GM19023 (cell line): ENCODE measurements at regions not wholly inside any gene's neighbourhood (a gene's known extent, or its start where the extent isn't known, plus 50 kb on each side); places are given as distances from the start of the nearest gene placed in this dataset.

Experiments used
- ATAC-seq: cut with Tn5 transposase; IDR thresholded peaks from one replicate; pipeline ENCODE4 v1.9.1; 2021; ENCODE audit warnings: mild to moderate bottlenecking, moderate library complexity; ENCODE audit not compliant: unreplicated experiment

DNA sequence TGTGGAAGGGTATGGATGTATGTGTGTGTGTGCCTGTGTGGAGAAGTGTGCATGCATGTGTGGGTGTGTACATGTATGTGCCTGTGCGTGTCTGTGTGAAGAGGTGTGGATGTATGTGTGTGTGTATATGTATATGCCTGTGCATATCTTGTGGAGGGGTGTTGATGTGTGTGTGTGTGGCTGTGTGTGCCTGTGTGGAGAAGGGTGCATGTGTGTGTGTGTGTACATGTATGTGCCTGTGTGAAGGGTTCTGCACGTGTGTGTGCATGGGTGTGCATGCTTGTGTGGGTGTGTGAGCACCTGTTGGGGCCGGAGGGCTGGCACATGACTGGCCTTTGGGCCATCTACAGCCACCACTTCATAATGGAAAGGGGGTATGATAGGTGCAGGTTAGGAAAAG, 291.4 kb downstream of the IRX2 start:
- ATAC-seq = no peak

DNA sequence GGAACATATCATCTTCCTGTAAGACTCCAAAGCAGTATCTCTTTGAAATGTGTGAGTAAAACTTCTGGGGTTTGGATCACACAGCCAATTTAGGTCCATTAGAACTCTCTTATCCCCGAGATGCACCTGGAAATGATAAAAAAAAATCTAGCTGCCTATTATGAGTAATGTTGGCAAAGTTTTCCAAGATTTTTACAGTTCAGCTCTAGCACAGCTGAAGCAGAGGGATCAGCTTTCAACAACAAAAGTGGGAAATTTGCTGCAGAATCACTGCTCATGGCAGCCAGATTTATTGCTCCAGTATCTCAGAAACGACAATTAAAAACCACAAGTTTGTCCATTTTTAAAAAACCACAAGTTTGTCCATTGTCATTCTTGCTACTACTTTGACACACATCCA, 292.2 kb downstream of the IRX2 start:
- ATAC-seq = no peak

DNA sequence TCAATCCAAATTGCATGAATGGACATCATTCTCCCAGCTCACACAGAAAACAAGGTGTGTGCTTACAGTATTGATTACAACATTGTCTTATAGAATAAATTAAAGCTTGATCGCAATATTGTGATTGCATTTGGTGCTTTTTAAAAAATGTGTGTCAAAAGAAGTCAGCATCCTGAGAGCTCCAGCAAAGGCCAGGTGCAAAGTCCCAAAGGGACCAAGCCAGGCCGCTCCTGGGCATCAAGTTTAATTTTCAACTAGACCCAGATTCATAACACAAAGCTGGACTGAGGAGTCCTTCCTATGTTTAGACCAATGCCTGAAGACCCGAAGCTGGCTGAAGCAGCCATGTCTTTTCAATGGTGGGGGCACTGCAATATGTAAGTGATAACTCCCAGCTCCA, 295.6 kb downstream of the IRX2 start:
- no peak for ATAC-seq

DNA sequence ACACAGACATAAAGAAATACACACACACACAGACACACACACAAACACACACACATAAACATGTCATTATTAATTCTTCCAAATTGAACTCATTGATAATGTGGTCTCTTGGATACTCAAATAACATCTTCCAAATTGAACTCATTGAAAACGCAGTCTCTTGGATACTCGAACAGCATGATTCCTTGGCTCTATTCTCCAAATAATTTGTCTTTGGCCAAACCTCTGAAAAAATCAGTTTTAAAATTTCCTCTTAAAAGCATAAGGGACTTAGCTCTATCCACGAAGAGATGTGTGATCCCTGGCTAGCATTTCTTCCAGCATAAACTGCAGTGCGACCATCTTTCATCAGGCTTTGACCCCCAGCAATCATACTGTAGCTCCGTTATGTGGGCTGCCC, 296.6 kb downstream of the IRX2 start:
- ATAC-seq = no peak

DNA sequence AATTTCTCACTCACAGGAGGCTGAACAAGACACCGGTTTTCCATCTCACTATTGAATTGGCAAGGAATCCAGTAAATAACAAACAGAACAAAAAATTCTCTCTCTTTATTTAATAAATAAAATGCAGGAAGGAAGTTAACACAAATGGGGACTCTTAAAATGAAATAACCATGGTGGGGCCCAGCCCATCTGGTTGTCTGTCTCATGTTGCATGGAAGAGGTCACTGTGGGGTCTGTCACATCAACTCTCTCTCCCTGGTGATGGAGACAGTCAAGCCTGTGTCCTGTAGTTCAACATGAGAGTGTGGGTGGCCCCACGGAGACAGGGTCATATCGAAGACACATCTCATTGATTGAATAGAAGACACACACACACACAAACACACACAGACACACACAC, 297.7 kb downstream of the IRX2 start:
- no peak for ATAC-seq

DNA sequence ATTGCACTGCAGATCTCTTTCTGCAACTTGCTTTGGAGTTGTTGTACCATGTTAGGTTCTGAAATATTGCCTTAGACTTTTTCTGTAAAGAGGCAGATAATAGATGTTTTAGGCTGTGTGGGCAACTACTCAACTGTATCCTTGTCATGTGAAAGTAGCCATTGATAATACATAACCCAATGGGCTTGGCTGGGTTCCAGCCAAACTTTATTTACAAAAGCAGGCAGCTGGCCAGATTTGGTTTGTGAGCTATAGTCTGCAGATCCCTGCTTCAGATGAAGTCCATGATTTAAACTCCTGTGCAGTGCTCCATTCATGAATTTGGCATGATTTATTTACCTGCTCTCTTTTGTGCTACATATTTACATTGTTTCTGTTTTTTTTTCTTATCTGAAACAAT, 300.4 kb downstream of the IRX2 start:
- no peak for ATAC-seq

DNA sequence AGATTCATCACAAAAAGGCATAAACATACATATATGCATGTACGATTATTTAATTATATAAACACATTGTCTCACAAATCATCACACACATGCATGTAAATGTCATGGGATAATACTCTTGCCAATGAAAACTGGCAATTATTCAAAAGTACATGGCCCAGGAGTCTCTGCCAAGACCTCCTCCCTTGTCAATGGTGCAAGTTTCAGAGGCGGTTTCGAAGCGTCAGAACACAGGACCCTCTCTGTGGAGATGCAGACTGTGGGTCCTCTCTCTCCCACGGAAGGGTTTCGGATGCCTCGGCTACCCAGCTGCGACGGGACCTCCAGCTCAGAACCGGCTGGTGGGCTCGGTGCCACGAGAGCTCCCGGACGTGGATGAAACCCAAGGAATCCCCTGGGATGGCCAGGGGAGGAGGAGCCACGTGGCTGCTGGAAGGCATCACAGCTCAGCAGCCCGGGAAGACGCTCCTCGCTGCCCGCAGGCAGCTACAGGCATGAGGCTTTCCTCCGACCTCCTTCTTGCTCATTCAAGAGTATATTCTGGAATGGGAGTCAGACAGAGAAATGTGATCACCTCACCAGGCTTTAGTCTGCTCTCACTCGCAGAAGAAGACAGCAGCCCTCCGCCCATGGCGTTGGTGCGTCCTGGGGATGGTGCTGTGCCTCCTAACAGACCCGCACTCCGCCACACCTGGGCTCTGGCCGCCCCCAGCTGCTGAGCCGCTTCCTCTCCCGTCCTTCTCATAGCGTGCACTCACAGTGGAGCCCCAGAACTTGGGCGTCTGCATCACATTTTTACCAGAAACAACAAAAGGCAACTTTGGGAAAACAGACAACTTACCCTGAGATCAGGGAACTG, 308.8 kb downstream of the IRX2 start:
- ATAC-seq = no peak

DNA sequence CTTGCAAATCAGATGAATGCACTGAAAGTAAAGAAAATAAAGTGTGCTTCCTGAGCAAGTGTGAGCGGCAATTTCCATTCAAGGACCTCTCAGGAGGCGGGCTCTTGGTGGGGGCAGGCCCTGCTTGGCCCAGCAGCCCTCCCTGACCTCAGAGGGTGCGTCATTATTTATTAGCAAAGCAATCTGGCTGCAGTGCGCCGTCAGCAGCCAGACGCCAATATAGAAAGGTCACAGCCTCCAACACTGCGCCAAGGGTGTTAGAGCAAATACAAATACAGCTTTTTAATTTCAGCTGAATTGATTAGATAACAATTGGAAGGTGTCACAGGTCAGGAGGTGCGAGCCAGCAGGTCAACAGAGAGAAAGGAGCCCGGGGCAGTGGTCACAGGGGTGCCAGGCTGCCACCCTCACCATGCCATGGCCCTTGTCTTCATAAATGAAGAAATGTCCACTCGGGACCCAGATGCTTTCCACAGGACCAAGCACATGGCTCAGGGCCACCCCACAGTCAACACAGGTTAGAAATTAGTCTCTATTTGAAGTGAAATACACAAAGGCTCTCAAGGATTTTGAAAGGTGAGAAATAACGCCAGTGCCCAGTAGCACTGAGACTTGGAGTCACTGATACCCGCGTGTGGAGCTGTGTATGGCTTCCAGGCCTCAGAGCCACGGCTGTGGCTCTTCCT, 309.8 kb downstream of the IRX2 start:
- no peak for ATAC-seq

DNA sequence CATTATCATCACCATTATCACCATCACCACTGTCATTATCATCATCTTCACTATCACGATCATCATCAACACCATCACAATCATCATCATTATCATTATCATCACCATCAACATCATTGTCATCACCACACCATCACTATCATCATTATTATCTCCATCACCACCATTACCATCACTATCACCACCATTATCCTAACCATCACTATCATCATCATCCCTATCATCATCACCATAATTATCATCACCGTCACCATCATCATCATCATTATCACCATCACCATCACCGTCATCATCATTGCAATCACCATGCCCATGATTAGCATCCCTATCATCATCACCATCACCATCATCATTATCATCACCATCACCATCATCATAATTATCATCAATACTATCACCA, 311.9 kb downstream of the IRX2 start:
- ATAC-seq = no peak

DNA sequence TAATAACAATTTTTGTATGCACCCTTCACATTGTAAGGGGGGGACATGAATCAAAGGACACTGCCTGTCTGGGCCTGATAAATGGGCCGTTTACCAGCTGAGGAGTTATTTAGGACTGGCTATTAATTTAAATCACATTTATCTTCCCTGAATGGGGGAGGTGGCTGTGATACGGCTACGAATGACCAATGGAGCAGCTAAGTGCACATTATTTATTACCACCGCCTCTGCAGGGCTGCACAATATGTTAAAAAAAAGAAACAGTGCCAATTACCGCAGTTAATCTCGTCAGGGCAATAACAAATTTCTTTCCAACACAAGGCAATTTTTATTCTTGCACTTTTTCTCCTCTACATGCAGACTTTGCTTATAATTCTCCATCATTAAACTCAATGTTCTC, 318.4 kb downstream of the IRX2 start:
- no peak for ATAC-seq

DNA sequence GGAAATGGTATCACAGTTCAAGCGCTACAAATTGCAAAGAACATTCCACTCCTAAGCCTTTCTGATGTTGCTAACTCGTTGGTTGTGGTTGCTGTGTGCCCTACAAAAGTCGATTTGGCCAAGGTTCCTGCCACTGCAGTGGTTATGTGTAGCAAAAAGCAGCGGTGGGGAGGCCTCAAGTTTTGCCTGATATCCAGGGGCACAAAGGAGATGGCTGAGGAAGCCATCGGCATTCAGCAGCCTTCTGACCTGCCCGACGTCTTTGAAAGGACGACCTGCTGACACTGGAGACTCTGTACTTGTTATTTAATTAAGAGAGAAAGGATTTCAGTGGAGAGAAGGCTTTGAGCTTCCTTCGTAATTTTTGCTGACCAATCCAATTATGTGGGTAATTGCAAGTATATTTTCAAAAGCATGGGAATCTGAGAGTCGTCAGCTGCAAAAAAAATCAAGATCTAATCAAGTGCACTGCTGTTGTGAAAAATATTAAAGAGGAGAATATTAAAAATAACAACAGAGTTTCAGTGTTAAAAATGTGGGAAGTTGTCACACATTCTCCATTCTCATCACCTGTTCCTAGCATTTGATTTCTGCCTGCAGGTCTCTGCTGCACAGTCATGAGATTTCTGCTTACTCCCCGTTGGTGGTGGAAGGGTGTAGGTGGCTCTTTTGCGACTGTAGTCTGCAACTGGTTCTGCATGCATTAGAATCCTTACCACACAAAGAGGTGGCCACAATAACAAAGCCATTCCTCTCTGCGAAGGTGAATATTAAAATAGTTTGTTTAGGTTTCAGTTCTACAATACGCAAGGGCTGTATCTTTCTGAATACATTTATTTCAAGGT, 319.2 kb downstream of the IRX2 start:
- no peak for ATAC-seq

DNA sequence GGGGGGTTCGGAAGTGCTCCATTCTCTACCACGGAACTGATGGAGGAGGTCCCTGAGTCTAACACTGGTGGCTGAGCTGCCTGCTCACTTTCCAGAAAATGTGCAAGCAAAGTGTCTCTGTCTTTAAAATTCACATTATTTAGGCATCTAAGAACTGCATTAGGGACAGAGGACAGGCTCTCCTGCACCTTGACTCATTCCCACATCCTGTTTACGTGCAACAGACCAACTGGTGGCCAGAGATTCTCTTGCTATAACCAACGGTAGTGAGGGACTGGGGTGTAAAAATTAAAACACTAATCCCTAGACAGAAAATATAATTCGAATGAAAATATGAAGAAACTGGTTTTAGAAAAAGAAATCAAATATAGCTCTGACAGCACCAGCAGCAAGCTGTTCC, 320.9 kb downstream of the IRX2 start:
- ATAC-seq = no peak

DNA sequence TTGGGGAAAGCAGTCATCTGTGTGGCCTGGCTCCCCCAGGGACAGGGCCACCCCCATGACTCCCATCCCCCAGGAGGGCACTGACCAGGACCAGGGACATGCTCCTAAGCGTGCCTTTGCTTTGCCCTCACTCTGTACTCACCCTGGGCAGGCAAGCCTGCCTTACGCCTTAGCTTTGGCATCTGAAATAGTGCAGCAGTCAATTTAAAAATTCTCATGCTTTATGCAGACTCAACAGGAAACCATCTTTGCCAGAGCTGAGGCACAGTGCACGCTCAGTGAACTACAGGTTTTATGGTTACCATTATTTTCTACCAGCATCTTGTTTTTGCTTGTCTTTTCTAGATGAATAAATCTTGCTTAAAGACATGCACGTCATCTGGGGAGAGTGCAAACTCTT, 323.5 kb downstream of the IRX2 start:
- no peak for ATAC-seq

DNA sequence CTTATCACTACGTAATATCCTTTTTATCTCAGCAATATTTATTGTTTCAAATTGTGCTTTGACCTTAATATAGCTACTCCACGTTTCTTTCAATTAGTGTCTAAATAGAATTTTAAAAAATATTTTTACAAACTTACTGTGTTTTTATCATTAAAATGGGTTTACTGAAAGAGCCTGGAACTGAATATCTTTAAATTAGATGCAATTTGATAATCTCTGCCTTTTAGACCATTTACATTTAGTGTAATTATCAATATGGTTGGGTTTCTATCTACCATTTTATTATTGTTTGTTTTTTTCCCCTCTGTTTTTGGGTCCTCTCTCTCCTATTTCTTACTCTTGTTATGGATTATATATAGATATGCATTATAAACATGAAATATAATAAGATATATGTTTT, 327.8 kb downstream of the IRX2 start:
- ATAC-seq = no peak

DNA sequence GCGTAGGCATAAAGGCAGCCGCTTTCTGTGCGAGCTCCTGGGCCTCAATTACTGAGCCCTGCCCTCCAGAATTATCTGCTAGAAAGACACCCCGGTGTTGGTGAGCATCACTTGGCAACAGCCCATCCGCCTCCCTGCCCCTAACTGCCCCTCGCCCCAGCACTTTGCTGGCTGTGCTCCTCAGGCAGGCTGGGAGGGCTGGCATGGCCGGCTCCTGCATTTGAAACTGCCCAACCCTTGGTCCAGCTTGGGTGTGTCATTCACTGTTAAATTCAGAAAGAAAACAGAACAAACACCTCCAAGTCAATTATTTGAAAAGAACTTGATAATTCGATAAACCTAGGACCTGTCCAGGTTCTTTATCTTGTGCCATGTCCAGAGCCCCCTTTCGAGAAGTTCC, 334.2 kb downstream of the IRX2 start:
- no peak for ATAC-seq

DNA sequence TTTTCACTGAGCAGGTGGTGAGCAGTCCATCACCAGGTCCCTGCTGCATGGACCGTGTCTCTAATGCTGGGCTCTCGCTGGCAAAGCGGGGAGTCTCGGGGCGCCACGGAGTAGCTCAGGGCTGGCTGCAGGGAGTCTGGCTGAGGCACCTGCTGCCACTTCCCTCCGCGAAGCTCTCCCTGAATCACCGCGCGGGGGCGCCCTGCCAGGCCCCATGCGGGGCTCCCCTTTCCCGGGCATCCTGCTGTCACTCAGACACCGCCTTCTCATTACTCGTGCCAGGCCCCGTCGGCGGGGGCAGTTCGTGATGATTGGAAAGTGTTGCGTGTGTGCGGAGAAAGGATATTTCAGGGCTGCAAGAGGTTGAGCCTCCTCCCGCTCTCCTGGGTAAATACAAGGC, 335.8 kb downstream of the IRX2 start:
- ATAC-seq = no peak

DNA sequence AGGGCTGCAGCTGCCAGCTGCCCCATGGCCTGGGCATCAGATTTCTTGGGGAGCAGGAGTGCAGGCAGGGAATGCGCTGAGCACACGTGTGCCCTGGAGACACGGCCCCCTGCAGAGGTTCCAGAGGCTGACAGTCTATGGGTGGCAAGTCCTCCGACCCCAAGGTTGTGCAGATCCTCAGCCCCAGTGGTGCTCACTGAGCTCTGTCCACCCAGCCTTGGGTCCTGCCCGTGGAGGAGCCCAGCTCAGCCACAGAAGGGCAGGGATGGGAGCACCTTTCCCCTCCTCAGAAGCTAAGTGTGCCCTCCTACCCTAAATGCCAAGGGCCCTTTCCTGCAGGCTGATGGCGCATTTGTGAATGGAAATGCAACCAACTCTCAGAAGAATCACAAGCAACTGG, 341.0 kb downstream of the IRX2 start:
- ATAC-seq = no peak

DNA sequence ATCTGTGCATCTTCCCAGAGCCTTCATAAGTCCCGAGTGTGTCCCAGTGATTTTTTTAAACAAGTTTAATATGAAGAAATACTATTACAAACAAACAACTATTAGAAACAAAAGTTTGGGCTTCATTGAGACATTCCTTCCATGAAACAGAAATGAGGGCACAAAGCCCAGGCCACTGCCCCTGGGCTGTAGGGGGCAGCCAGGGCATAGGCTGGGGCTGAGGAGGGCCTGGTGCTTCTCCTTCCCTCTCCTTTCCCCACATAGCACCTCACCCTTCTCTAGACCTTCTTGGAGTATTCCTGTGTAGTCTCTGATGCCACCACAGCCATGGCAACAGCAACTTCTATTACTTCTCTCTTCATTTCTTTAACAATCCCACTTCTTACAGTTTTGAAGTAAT, 348.2 kb downstream of the IRX2 start:
- no peak for ATAC-seq

DNA sequence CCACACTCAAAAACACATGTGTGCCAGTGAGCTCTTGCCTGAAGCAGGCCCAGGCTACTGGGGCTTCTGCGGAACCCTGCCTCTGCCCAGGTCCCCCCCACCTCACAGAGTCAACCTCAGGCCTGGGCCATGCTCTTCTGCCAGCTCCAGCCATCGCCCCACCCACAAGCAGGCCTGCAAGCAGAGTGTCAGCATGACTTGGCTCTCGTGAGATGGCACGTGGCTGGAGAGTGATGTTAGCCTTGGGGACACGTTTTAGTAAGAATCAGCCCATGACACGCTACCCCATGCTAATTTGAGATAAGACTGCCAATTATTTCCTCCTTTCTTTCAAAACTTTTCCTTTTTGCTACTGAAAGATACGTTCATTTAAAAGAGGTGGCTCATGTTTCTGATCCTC, 351.7 kb downstream of the IRX2 start:
- ATAC-seq = no peak

DNA sequence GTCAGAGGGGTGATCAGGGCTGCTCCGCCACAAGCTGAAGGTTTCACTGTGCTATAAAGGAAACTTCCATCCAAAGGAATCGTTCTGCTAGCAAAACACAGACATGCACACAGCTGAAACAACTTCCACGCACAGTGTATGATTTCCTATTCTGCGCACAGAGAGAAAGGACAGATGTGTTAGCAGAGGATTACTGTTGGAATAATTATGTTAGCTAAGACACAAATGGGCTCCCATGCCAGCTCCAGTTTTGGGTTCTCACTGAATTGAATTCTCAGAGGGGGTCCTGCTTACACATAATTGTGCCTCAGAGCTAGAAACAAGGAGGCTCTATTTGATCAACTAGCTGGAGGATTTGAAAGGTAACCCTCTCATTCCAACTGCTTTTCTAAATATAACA, 352.4 kb downstream of the IRX2 start:
- ATAC-seq = no peak

DNA sequence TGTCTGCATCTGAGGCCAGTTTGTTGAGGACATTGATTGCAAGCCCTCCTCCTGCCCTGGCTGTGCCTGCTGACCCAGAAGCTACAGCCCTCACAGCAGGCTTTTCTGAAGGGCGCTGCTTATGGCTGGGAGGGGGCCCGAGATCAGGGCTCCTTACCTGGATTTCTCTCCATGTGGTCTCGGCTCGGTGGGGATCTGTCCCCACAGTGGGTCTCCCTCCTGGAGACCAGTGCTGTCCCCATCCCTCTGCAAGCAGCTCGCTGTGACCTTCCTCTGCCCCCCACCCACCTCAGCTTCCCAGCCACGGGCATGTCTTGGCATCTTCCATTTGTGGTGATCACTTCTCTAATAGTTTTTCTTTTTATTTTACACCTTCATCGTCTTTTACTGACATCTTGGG, 357.9 kb downstream of the IRX2 start:
- no peak for ATAC-seq

DNA sequence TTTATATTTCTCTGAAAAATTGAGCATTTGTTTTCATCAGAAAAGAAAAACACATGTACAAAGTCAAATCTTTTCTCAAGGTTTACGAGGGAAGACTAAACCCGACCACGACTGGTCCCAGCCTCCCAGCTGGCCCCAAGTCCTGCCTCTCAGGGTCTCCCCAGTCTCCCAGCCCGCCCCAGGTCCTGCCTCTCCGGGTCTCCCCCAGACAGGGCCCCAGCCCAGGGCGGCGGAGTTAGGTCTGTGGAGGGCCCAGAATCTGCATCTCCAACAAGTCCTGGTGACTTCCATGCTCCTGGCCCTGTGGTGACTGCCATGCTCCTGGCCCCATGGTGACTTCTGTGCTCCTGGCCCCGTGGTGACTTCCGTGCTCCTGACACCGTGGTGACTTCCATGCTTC, 359.9 kb downstream of the IRX2 start:
- ATAC-seq = no peak
